ENCODE measurements at regions not wholly inside any gene's neighbourhood (a gene's known extent, or its start where the extent isn't known, plus 50 kb on each side); places are given as distances from the start of the nearest gene placed in this dataset.

- no peak for DNase-seq (ENCODE audit: low read depth)
- no peak for TF ChIP-seq CTCF (conservative IDR thresholded peaks at IDR 0.05; ENCODE audit: low read length)
- H3K4me3 ChIP-seq (ENCODE audit: low read length): no peak overlapping the region
Measured at GRCh38 chr1:58883888-58884482, 100.1 kb upstream of the JUN start.

GRCh38 chr1:58884706-58885661 lies 101.1 kb upstream of the JUN start:
- no peak for DNase-seq (ENCODE audit: low read depth)
- H3K4me3 ChIP-seq (ENCODE audit: low read length): no peak overlapping the region
- no peak for TF ChIP-seq CTCF (conservative IDR thresholded peaks at IDR 0.05; ENCODE audit: low read length)

- no peak overlapping the region for H3K4me3 ChIP-seq (ENCODE audit: low read length)
- no peak for TF ChIP-seq CTCF (conservative IDR thresholded peaks at IDR 0.05; ENCODE audit: low read length)
- DNase-seq (ENCODE audit: low read depth): peak; percentile 49
Measured at GRCh38 chr1:58885998-58886397, 102.2 kb upstream of the JUN start.

- no peak for TF ChIP-seq CTCF (conservative IDR thresholded peaks at IDR 0.05; ENCODE audit: low read length)
- H3K4me3 ChIP-seq (ENCODE audit: low read length): no peak overlapping the region
- DNase-seq (ENCODE audit: low read depth): peak; percentile 74
Measured at GRCh38 chr1:58886611-58887010, 102.8 kb upstream of the JUN start.

GRCh38 chr1:58887059-58887458 lies 103.2 kb upstream of the JUN start:
- peak; percentile 51 for DNase-seq (ENCODE audit: low read depth)
- no peak overlapping the region for H3K4me3 ChIP-seq (ENCODE audit: low read length)
- no peak for TF ChIP-seq CTCF (conservative IDR thresholded peaks at IDR 0.05; ENCODE audit: low read length)

GRCh38 chr1:58888833-58889232 lies 105.0 kb upstream of the JUN start:
- no peak for DNase-seq (ENCODE audit: low read depth)
- no peak for TF ChIP-seq CTCF (conservative IDR thresholded peaks at IDR 0.05; ENCODE audit: low read length)
- no peak overlapping the region for H3K4me3 ChIP-seq (ENCODE audit: low read length)

GRCh38 chr1:58890113-58890512 lies 106.3 kb upstream of the JUN start:
- TF ChIP-seq CTCF (conservative IDR thresholded peaks at IDR 0.05; ENCODE audit: low read length): no peak
- H3K4me3 ChIP-seq (ENCODE audit: low read length): no peak overlapping the region
- no peak for DNase-seq (ENCODE audit: low read depth)

Measured in AG10803 (cell line).